Astrocyte (in vitro differentiated cells and primary cell): ENCODE measurements at regions not wholly inside any gene's neighbourhood (a gene's known extent, or its start where the extent isn't known, plus 50 kb on each side); places are given as distances from the start of the nearest gene placed in this dataset.

Experiments used
- DNase-seq: peaks from one replicate; pipeline ENCODE4 v3.0.0-alpha.2; 2010; ENCODE audit warnings: low read depth
- FAIRE-seq: peaks from 2 replicates; lab custom pipeline; 2011; peaks lifted over from hg19 to GRCh38; lab: Jason Lieb, UNC
- H2AFZ ChIP-seq: 2 replicates; pipeline ENCODE4 v1.6.0; 2012; ENCODE audit warnings: low read depth, low read length, inconsistent platforms
- H3K27ac ChIP-seq: 2 replicates; pipeline ENCODE4 v1.5.1; 2011; ENCODE audit warnings: low read depth, low read length, inconsistent platforms
- H3K27me3 ChIP-seq: 2 replicates; pipeline ENCODE4 v1.6.0; 2011; ENCODE audit warnings: low read length, inconsistent platforms; ENCODE audit not compliant: insufficient read depth
- H3K36me3 ChIP-seq: 2 replicates; pipeline ENCODE4 v1.5.1; 2011; ENCODE audit warnings: low read length, inconsistent platforms; ENCODE audit not compliant: insufficient read depth
- H3K4me1 ChIP-seq: 2 replicates; pipeline ENCODE4 v1.5.1; 2011; ENCODE audit warnings: low read length, inconsistent platforms; ENCODE audit not compliant: insufficient read depth
- H3K4me2 ChIP-seq: 2 replicates; pipeline ENCODE4 v1.6.0; 2012; ENCODE audit warnings: low read length, inconsistent platforms
- H3K4me3 ChIP-seq: 2 replicates; pipeline ENCODE4 v1.5.1; 2011; ENCODE audit warnings: low read depth, mild to moderate bottlenecking, low read length, inconsistent platforms; ENCODE audit not compliant: insufficient read depth
- H3K79me2 ChIP-seq: 2 replicates; pipeline ENCODE4 v1.6.0; 2012; ENCODE audit warnings: mild to moderate bottlenecking, low read length, inconsistent platforms; ENCODE audit not compliant: insufficient read depth
- H3K9ac ChIP-seq: 2 replicates; pipeline ENCODE4 v1.6.0; 2012; ENCODE audit warnings: mild to moderate bottlenecking, low read length, inconsistent platforms
- H3K9me3 ChIP-seq: 2 replicates; pipeline ENCODE4 v1.5.1; 2012; ENCODE audit warnings: low read depth, mild to moderate bottlenecking, low read length, inconsistent platforms; ENCODE audit not compliant: insufficient read depth
- H4K20me1 ChIP-seq: 2 replicates; pipeline ENCODE4 v1.6.0; 2012; ENCODE audit warnings: low read length, inconsistent platforms; ENCODE audit not compliant: insufficient read depth
- H3K27ac Mint-ChIP-seq: one replicate; pipeline ENCODE4 v1.8.0; 2021; ENCODE audit warnings: mild to moderate bottlenecking, mixed read lengths; ENCODE audit not compliant: unreplicated experiment
- H3K27me3 Mint-ChIP-seq: one replicate; pipeline ENCODE4 v1.8.0; 2021; ENCODE audit warnings: low read depth, mixed read lengths; ENCODE audit not compliant: unreplicated experiment
- H3K36me3 Mint-ChIP-seq: one replicate; pipeline ENCODE4 v1.8.0; 2021; ENCODE audit warnings: low read depth, mixed read lengths; ENCODE audit not compliant: unreplicated experiment
- H3K4me1 Mint-ChIP-seq: one replicate; pipeline ENCODE4 v1.8.0; 2021; ENCODE audit warnings: low read depth, mixed read lengths; ENCODE audit not compliant: unreplicated experiment
- H3K4me3 Mint-ChIP-seq: one replicate; pipeline ENCODE4 v1.8.0; 2021; ENCODE audit warnings: mild to moderate bottlenecking, moderate library complexity, mixed read lengths; ENCODE audit not compliant: unreplicated experiment
- H3K9me3 Mint-ChIP-seq: one replicate; pipeline ENCODE4 v1.8.0; 2021; ENCODE audit warnings: mild to moderate bottlenecking, mixed read lengths; ENCODE audit not compliant: unreplicated experiment
- EZH2 ChIP-seq: IDR thresholded peaks from 2 replicates; pipeline ENCODE4 v1.6.1; 2012; ENCODE audit warnings: mild to moderate bottlenecking, low read length, inconsistent platforms; ENCODE audit not compliant: insufficient read depth
- TF ChIP-seq, protein P1 (sequence below): IDR thresholded peaks from 2 replicates; pipeline ENCODE4 v1.5.1; 2011; ENCODE audit warnings: low read depth, mild to moderate bottlenecking, inconsistent platforms, low read length, moderate library complexity; ENCODE audit not compliant: insufficient read depth

DNA sequence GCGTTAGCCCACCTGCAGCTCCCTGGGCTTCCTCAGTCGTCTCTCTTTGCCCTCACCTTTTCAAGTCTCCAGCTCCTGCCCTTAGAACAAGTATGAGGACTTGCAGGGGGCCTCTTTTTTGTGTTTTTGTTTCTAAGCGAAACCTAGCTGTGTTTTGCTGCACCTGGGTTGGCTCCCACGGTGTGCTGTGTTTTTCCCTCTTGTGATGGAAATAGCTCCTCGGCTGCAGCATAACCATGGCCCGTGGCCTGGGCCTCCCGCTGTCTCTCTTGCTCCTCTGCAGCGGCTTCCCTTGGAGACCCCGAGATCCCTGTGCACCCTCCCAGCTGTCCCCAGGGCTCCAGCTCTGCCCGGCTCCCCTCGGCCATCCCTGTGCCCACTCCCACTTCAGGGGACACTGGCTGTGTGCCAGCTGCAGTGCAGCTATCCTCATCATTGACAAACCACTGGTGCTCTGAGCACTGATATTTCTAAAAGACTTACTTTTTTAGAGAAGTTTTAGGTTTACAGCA, 75.6 kb upstream of the TCERG1L start:
- Histone ChIP-seq H3K9me3 (peaks cover 3% of the 10 kb centered on the region), H2AFZ (no peak overlapping the region), H3K27me3 (no peaks in the 10 kb centered on the region), H3K79me2 (no peaks in the 10 kb centered on the region), H3K4me1 (no peaks in the 10 kb centered on the region), H3K27ac (no peak overlapping the region), H3K4me3 (no peak overlapping the region), H3K4me2 (no peak overlapping the region), H3K36me3 (no peaks in the 10 kb centered on the region), H4K20me1 (no peaks in the 10 kb centered on the region), H3K9ac (no peak overlapping the region)
- H3K4me3 Mint-ChIP-seq: no peak overlapping the region
- H3K4me1 Mint-ChIP-seq: no peaks in the 10 kb centered on the region
- DNase-seq (no peak), FAIRE-seq (no peak)
- peaks cover 4% of the 10 kb centered on the region for H3K9me3 Mint-ChIP-seq
- H3K27ac Mint-ChIP-seq: no peak overlapping the region
- no peaks in the 10 kb centered on the region for H3K36me3 Mint-ChIP-seq
- TF ChIP-seq EZH2: no peak
- TF ChIP-seq, protein P1, sequence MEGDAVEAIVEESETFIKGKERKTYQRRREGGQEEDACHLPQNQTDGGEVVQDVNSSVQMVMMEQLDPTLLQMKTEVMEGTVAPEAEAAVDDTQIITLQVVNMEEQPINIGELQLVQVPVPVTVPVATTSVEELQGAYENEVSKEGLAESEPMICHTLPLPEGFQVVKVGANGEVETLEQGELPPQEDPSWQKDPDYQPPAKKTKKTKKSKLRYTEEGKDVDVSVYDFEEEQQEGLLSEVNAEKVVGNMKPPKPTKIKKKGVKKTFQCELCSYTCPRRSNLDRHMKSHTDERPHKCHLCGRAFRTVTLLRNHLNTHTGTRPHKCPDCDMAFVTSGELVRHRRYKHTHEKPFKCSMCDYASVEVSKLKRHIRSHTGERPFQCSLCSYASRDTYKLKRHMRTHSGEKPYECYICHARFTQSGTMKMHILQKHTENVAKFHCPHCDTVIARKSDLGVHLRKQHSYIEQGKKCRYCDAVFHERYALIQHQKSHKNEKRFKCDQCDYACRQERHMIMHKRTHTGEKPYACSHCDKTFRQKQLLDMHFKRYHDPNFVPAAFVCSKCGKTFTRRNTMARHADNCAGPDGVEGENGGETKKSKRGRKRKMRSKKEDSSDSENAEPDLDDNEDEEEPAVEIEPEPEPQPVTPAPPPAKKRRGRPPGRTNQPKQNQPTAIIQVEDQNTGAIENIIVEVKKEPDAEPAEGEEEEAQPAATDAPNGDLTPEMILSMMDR: no peak
- peaks cover 25% of the 10 kb centered on the region for H3K27me3 Mint-ChIP-seq

DNA sequence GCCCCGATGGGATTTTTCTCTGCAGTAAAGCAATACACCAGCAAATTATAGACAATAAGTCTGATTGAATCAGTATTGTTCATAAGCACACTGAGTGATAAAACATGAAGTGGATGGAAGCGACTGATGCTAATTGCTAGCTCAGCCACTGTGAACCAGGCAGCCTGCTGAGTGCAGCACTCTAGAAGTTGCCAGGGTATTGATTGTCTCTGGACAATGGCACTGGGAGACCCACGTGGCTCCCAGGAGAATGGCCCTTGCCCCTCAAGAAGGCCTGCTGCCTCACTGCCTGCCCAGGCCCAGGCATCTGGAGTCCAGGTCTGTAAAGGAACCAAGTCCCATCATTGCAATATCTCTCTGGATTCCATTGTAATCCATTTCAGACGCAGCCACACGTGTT, 80.4 kb upstream of the TCERG1L start:
- no peaks in the 10 kb centered on the region for H3K27me3 ChIP-seq
- H3K79me2 ChIP-seq: no peaks in the 10 kb centered on the region
- no peak for FAIRE-seq
- no peaks in the 10 kb centered on the region for H3K36me3 ChIP-seq
- Mint-ChIP-seq H3K27me3 (peaks cover 23% of the 10 kb centered on the region), H3K4me3 (no peak overlapping the region), H3K36me3 (no peaks in the 10 kb centered on the region), H3K9me3 (peaks cover 8% of the 10 kb centered on the region), H3K4me1 (no peaks in the 10 kb centered on the region), H3K27ac (no peak overlapping the region)
- no peak overlapping the region for H3K4me2 ChIP-seq
- H4K20me1 ChIP-seq: no peaks in the 10 kb centered on the region
- no peak overlapping the region for H2AFZ ChIP-seq
- no peak overlapping the region for H3K27ac ChIP-seq
- no peak for DNase-seq
- no peak overlapping the region for H3K4me3 ChIP-seq
- peaks cover 6% of the 10 kb centered on the region for H3K9me3 ChIP-seq
- no peak overlapping the region for H3K9ac ChIP-seq
- TF ChIP-seq, protein P1: no peak
- TF ChIP-seq EZH2: no peak
- no peaks in the 10 kb centered on the region for H3K4me1 ChIP-seq

DNA sequence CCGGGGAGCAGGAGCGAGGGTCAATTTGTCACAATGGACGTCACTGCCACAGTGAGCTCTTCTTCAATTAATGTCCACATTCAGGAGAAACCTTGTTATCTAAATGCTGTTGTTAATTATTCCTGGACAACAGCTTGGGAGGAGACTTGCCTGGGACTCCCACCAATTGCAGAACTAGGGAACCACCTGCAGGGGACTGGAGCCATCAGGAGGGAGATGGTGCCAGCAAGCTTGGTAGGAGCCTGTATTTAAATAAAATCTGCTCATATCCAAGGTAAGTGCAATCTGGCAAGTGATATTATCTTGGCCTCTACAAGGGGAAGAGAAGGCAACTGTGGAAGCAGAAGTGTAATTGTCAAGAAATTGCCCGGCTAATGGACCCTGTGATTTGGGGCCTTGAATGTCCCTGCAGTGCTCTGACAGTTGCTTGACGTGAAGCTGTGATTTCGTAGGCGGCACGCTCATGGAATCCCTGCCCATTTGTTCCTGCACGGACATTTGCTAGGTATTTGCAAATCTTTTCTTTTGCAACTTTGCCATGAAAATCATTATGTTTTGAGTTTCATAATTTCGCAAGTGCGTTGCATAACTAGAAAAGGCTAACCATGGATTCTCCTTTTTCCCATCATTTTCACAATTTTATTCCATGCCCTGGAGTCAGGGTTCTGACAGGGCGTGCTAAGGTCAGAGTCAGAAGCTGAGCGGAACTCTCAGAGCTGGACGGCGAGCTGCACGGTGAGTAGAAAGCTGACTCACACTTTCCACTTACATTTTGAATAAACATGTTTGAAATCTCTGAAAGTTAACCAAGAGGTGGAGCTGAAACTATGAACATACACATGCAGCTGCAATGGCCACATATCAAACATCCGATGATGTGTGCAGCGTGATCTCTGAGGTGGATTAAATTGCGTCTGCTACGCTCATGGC, 84.9 kb upstream of the TCERG1L start:
- H3K27me3 ChIP-seq: no peaks in the 10 kb centered on the region
- H3K27me3 Mint-ChIP-seq: peaks cover 8% of the 10 kb centered on the region
- H2AFZ ChIP-seq: no peak overlapping the region
- H3K36me3 ChIP-seq: no peaks in the 10 kb centered on the region
- DNase-seq (no peak), FAIRE-seq (no peak)
- H3K79me2 ChIP-seq: no peaks in the 10 kb centered on the region
- no peak overlapping the region for H3K27ac ChIP-seq
- no peak overlapping the region for H3K27ac Mint-ChIP-seq
- TF ChIP-seq, protein P1: no peak
- no peak for TF ChIP-seq EZH2
- peaks cover 11% of the 10 kb centered on the region for H3K9me3 Mint-ChIP-seq
- H3K4me3 Mint-ChIP-seq: no peak overlapping the region
- no peak overlapping the region for H3K9ac ChIP-seq
- peaks cover 9% of the 10 kb centered on the region for H3K9me3 ChIP-seq
- no peak overlapping the region for H3K4me3 ChIP-seq
- H3K4me1 Mint-ChIP-seq: no peaks in the 10 kb centered on the region
- no peak overlapping the region for H3K4me2 ChIP-seq
- H3K4me1 ChIP-seq: no peaks in the 10 kb centered on the region
- no peaks in the 10 kb centered on the region for H3K36me3 Mint-ChIP-seq
- no peaks in the 10 kb centered on the region for H4K20me1 ChIP-seq
